Activated T-cell treated with anti-CD3 and anti-CD28 coated beads, Interleukin-2, amount 50 U/mL, for 1 hour (primary cell): ENCODE measurements at regions not wholly inside any gene's neighbourhood (a gene's known extent, or its start where the extent isn't known, plus 50 kb on each side); places are given as distances from the start of the nearest gene placed in this dataset.
"Not testable (repeated sequence)": the region's sequence is repeated elsewhere in the genome, so short reads cannot be mapped to it uniquely, and the experiment has no call there.

Source experiments
- DNase-seq: peaks from one replicate; pipeline ENCODE4 v3.0.0-alpha.2; 2020

GRCh38 chr17:445839-446238, 93.2 kb upstream of the RPH3AL start, which contains the start of gene RFLNB:
Gene RFLNB, minus strand, starts transcription at chr17:445939.
- DNase-seq = not testable (repeated sequence)

GRCh38 chr17:444879-445454, 92.4 kb upstream of the RPH3AL start:
- DNase-seq = no peak

DNA sequence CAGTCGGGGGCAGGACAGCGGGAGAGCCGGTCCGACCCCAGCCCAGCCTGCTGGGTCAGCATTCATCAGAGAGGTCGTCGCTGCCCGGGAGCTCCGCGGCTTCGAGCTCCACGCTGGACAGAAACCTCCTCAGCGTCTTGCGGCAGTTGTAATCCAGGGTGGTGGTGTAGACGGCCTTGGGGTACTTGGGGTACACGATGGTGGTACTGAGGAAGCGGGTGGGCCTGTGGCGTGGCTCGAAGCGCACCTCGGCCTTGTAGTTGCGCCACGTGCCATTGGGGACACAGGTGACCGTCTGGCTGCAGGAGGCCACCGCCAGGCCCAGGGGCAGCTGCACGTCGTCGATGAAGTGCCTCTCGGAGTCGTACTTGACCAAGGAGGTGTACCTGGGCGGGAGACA, 90.5 kb upstream of the RPH3AL start:
- no peak for DNase-seq

DNA sequence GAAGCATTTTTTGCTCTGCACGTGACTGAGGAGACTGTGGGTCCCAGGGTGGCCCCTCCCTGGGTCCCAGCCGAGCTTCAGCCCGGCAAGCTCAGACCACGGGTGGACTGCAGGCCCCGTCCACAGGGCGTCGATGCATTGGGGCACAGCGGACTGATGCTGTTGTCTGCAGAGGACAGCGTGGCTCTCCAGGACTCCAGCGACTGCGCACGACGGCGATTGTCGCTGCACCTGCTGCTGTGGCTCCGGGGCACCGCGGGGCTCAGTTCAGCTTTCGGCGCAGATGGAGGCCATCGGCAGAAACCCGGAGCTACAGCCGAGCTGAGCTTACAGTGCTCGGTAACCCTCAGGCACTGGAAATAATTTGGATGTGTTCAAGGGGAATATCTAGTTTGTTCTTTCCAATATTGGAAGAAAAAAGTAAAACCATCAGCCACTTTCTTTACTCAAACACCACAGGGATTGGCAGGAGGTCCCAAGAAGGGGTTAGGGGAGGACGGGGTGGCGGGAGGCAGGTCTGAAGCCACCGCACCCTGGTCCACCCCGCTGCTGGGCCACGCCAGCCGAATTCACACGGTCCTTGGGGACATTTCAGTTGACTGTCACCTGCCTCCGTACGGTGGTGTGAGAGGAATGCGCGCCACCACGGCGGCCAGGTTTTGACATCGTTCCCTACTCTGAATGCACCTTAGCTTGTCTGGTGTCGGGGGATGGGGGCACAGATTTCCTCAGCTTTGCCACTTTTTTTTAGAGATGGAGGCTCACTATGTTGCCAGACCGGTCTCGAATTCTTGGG, 88.7 kb upstream of the RPH3AL start:
- no peak for DNase-seq

- no peak for DNase-seq
Observed at GRCh38 chr17:438191-438590, 85.6 kb upstream of the RPH3AL start.

DNA sequence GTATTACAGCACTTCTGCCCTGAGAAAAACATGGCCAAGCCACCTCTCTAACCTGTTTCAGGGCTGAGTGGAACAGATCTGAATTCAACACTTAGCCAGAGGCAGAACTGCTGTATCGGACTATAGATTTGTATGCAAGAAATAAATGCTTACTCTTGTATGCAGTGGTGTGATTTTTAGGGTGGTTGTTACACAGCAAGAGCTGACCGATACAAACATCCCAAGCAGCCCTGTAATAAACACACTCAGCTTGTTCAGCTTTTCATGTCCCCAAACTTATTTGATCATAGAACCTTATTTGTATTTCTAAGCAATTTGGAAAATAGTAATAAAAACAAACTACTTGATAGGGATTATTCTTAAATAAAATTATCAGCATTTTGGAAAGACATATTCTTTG, 84.9 kb upstream of the RPH3AL start:
- no peak for DNase-seq

DNA sequence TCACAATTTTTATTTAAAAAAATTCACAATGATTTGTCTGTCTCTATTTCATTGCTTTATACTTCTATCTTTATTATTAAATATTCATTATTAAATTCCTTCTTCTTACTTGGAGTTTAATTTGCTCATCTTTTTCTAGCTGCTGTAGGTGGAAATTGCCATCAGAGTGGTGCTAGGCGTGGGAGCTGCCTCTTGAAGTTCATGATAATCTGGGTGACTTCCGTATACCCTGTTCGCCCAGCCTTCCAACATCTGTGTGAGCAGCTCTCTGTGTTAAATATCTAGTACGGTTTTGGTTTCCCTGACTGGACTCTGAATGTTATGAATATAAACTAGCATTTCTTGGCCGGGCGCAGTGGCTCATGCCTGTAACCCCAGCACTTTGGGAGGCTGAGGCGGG, 84.0 kb upstream of the RPH3AL start:
- DNase-seq = no peak

DNA sequence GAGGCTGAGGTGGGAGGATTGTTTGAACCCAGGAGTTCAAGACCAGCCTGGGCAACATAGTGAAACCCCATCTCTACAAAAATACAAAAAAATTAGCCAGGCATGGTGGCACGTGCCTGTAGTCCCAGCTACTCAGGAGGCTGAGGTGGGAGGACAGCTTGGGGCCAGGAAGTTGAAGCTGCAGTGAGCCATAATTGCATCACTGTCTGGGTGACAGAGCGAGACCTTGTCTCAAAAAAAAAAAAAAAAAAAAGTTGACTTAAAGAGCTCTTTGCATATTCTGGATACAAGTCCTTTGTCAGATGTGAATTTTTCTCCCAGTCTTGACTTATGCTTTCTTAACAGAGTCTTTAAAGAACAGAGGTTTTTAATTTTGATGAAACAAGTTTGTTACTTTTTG, 79.9 kb upstream of the RPH3AL start:
- not testable (repeated sequence) for DNase-seq

- no peak for DNase-seq
Observed at GRCh38 chr17:431494-431893, 78.9 kb upstream of the RPH3AL start.

GRCh38 chr17:429589-429988, 77.0 kb upstream of the RPH3AL start:
- DNase-seq = no peak

DNA sequence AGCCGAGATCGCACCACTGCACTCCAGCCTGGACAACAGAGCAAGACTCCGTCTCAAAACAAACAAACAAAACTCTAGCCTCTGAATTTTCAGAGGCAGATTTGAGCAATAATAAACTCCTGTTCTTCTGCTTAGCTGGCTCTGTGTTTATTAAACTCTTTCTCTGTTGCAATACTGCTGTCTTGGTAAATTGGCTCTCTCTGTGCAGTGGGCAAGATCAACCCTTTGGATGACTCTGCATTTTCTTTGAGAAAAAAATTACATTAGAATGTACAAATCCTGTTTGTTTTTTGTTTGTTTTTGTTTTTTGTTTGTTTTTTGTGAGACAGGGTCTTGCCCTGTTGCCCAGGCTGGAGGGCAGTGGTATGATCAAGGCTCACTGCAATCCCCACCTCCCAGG, 75.8 kb upstream of the RPH3AL start:
- no peak for DNase-seq

DNA sequence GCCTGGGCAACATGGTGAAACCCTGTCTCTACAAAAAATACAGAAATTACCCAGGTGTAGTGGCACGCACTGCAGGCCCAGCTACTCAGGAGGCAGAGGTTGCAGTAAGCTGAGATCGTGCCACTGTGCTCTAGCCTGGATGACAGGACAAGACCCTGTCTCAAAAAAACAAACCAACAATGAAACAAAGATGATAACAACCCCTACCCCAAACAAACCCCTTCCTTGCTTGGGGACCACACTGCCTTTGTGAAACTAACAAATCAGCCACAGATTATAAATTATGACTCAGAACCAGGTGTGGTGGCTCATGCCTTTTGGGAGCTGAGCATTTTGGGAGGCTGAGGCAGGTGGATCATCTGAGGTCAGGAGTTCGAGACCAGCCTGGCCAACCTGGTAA, 75.3 kb upstream of the RPH3AL start:
- DNase-seq = no peak

DNA sequence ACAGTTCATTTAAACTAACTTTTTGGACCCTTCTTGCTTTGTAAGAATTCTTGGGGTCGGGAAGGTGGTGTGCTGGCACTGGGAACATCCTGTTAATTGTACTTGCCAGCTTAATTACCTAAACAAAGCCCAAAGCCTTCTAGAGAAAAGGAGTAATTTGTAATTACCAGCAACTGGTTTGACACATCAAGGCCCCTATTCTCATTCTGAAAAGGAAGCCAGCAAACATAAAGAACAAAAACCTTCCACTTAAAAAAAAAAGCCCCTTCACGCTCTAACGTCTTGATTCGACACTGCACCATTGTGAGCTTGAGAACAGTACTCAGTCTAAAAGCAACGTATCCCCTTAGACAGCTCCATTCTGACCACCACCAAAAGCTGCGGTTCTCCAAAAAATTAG, 74.7 kb upstream of the RPH3AL start:
- no peak for DNase-seq

DNA sequence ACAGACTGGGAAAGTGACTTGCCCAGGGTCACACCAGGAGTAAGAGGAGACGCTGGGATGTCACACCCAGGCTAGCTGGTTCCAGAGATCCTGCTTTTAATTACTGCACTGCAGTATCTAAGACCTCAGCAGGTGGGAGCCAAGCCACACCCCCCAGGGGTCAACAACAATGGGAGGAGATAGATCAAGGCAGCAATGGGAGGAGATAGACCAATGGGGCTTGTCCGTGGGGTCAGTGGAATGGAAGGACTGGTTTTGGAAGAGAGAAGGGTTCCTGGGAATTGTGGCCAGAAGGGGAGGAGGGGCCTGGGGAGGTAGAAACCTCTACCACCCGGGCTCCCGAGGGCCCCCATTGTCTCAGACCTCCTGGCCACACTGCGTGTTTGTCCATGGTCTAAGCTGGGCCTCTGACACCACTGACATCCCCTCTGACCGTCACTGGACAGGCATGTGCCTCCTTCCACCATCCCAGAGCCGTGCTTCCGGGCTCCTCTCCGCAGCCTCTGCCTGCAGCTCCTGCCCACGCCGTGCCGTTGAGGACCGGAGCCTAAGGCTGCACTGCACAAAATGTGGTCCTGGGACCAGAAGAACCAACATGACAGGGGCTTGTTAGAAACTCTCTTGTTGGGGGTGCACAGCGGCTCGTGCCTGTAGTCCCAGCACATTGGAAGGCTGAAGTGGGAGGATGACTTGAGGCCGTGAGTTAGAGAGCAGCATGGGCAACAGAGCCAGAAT, 69.8 kb upstream of the RPH3AL start:
- no peak for DNase-seq

DNA sequence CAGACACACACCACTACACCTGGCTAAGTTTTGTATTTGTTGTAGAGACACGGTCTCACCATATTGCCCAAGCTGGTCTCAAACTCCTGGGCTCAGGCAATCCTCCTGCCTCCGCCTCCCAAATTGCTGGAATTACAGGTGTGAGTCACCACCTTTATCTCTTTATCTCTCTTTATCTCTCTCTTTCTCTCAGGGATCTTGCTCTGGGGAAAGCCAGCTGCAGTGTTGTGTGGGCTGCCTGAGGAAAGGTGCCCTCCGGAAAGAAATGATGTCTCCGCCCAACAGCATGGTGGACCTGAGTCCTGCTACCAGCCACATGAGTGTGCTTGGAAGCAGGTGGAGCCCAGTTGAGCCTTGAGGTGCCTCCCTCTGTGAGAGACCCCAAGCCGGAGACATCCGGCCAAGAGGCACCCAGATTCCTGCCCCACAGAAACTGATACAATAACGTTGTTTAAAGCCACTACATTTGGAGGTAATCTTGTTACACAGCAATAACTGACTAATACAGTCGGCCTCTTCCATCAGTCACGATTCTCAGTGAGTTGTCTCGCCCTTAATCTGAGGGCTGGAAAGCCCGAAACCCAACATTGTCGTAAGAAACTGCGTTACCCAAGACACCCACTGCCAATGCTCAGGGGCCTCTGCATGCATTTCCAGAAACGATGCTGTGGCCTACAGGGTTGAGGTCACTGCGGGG, 68.0 kb upstream of the RPH3AL start:
- DNase-seq = no peak

DNA sequence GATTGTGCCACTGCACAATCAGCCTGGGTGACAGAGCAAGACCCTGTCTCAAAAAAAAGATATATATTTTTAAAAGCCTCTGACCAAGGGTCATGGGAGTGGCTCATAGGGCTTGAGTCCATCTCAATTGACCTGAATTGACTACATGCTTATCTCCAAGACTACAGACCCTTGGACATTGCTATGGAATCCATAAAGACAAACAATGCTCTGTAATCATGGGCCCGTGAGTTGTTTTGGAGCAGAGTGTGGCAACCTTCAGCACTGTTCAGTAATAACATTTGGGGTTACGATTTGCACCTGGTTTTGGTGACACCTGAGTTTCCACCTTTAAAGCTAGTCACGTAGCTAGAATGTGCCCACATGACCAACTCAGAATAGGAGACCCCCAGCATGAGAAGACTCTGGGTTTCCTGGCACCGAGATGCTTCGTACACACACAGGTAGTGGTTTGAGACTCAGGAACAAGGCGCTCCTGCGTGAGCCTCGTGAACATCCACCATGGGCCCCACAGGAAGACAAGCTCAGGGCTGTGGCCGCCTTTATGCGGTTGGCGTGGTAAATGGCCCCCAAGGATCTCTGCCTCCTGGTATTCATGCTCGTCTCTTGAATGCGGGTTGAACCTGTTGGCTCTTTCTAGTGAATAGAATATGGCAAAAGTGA, 66.6 kb upstream of the RPH3AL start:
- DNase-seq = peak; percentile 51

DNA sequence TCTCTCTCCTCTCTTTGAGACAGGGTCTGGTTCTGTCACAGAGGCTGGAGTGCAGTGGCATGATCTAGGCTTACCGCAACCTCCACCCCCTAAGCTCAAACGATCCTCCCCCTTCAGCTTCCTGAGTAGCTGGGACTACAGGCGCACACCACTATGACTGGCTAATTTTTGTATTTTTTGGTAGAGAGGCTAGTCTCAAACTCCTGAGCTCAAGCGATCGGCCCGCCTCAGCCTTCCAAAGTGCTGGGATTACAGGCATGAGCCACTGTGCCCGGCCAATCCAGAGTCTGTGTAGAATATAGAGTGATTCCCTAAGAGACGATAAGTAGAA, 65.8 kb upstream of the RPH3AL start:
- peak; percentile 47 for DNase-seq

DNA sequence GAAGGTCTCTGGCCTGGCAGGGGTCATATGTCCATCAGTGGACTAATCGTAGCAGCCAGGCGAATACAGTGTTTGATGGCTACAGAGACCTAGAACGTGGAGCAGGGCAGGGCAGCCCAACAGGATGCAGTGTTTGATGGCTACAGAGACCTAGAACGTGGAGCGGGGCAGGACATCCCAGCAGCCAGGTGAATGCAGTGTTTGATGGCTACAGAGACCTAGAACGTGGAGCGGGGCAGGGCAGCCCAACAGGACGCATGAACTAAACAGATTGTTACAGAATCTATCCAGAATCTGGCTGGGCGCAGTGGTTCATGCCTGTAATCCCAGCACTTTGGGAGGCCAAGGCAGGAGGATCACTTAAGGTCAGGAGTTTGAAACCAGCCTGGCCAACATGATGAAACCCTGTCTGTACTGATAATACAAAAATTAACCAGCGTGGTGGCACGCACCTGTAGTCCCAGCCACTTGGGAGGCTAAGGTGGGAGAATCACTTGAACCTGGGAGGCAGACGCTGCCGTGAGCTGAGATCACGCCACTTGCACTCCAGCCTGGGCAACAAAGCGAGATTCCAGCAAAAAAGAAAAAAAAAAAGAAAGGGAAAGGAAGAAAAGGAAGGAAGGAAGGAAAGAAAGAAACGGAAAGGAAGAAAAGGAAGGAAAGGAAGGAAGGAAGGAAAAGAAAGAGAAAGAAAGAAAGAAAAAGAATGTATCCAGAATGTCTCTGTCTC, 65.2 kb upstream of the RPH3AL start:
- no peak for DNase-seq

DNA sequence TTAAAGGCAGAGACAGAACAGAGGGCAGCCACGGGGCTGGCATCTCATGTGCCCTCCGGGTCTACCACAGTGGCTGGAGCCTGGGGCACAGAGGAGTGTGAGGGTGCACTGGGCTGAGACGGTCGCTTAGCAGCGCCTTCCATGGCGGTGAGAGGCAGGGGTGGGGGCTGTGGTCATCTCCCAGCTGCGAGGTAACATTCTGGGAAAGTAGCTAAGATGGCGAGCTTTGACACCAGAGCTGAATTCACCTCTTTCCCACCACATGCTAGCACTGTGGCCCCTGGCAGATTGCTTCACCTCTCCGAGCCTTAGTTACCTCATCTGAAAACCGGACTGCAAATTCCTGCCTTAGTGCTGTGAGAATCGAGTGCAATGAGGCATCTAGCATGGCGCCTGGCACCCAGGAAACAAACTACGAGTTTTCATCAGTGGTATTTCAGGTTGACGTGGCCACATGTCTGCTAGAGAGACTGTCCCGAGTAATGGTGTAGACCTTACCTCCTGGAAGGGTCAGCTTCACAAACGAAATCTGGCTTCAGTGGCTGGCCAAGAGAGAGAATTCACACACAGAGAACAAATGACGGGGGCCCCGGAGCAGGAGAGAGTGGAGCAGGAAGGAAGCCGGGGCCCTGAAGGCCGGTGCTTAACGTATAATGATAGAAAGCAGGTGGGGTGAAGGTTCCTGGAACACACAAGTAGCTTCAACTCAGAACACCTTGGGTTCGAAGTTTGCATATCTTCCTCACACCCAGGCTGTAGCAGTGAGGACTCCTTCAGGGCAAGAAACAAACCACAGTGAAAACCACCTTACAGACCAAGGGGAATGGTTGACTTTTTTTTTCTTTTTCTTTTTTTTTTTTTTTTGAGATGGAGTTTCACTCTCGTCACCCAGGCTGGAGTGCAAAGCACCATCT, 63.9 kb upstream of the RPH3AL start:
- peak; percentile 55 for DNase-seq

GRCh38 chr17:413706-414380, 61.2 kb upstream of the RPH3AL start:
- DNase-seq = no peak

GRCh38 chr17:413016-413350, 60.4 kb upstream of the RPH3AL start:
- peak; percentile 45 for DNase-seq
